ENCODE measurements at regions not wholly inside any gene's neighbourhood (a gene's known extent, or its start where the extent isn't known, plus 50 kb on each side); places are given as distances from the start of the nearest gene placed in this dataset.

DNA sequence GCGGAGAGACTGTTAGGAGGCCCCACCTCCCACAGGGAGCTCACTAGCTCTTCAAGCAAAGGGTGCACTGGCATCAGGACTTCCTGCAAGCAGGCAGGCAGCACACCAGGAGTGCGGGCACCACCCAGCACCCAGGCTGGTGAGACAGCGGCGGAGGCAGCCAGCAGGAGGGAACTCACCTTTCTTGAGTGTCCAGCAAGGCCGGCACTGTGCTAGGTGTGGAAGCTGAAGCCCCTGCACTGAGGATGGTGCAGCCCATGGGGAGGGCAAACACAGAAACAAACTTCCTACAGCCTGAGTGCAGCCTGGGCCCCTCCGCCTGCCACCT is 100.7 kb upstream of the ID2 start:
- Histone ChIP-seq H3K9ac (ENCODE audit: low read depth, low read length, poor library complexity) (peak overlapping the region; percentile 63), H2BK15ac (ENCODE audit: low read length) (peak overlapping the region; percentile 94), H3K14ac (ENCODE audit: low read length) (peak overlapping the region; percentile 31), H3K23ac (ENCODE audit: low read depth, low read length, poor library complexity) (no peak overlapping the region), H2AFZ (ENCODE audit: low read length) (peak overlapping the region; percentile 20), H3K4ac (ENCODE audit: low read length) (no peak overlapping the region), H3K27me3 (ENCODE audit: control insufficient read depth in 3 of 3, insufficient read depth in 3 of 3, low read depth in 1 of 3, low read length in 3 of 3) (peaks cover 0 to 15% (median 12%) of the 10 kb centered on the region in 3 experiments), H4K91ac (ENCODE audit: low read depth, low read length, poor library complexity) (no peak overlapping the region), H3K4me3 (ENCODE audit: low read length in 2 of 2) (no peak overlapping the region), H3K27ac (replicated peaks; ENCODE audit: low read length) (no peak overlapping the region), H3K4me1 (ENCODE audit: control insufficient read depth in 2 of 2, insufficient read depth in 1 of 2, low read depth in 1 of 2, low read length in 2 of 2) (peaks cover 0 to 17% of the 10 kb centered on the region in 2 donors), H3K36me3 (replicated peaks in 1 of 2; ENCODE audit: control insufficient read depth in 2 of 2, insufficient read depth in 2 of 2, low read length in 2 of 2) (no peaks in the 10 kb centered on the region), H3K4me2 (ENCODE audit: insufficient read depth, low read length, poor library complexity, severe bottlenecking) (no peak overlapping the region), H2BK5ac (ENCODE audit: low read length) (peak overlapping the region; percentile 89), H4K8ac (ENCODE audit: low read depth, low read length) (peak overlapping the region; percentile 52), H3K18ac (ENCODE audit: low read length) (peak overlapping the region; percentile 92), H2BK120ac (ENCODE audit: low read depth, low read length) (no peak overlapping the region), H2AK5ac (ENCODE audit: low read depth, low read length) (peak overlapping the region; percentile 66), H3K79me1 (ENCODE audit: low read depth, low read length) (no peaks in the 10 kb centered on the region), H3K9me3 (replicated peaks in 1 of 2; ENCODE audit: control insufficient read depth in 2 of 2, insufficient read depth in 1 of 2, low read depth in 1 of 2, low read length in 2 of 2) (peaks cover 0 to 3% of the 10 kb centered on the region in 2 donors), H2BK12ac (ENCODE audit: low read length) (no peak overlapping the region)
- no CpG with 5 or more reads among the region's 6 CpGs for WGBS, 2 donors (ENCODE audit: extremely low coverage in 2 of 2, insufficient read length in 2 of 2, insufficient replicate concordance in 1 of 2)
- no peak for DNase-seq (ENCODE audit: low spot score)

DNA sequence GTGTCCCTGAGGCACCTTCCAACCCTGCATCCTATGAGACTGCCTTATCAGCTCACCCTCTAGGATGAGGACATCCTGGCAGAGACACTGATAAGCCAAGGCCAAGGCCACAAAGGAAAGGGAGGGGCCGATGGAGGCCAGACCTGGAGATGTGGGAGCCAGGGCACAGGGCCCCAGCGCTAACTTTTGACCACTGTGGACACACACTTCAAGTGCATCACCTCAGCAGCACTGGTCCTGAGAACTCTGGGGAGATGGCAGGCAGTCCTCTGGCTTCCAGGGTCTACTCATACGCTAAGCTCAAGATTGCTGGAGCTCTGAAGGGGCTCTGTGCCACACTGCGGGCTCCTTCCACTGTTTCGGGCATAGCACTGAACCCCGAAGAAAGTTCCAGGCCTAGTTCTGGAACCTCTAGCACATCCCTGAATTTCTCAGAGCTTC is 100.2 kb upstream of the ID2 start:
- peak overlapping the region; percentile 92 for H3K18ac ChIP-seq (ENCODE audit: low read length)
- no peaks in the 10 kb centered on the region for H3K79me1 ChIP-seq (ENCODE audit: low read depth, low read length)
- peak overlapping the region; percentile 89 for H2BK5ac ChIP-seq (ENCODE audit: low read length)
- H3K4me2 ChIP-seq (ENCODE audit: insufficient read depth, low read length, poor library complexity, severe bottlenecking) = no peak overlapping the region
- no peak overlapping the region for H2BK12ac ChIP-seq (ENCODE audit: low read length)
- H3K27me3 ChIP-seq (ENCODE audit: control insufficient read depth in 3 of 3, insufficient read depth in 3 of 3, low read depth in 1 of 3, low read length in 3 of 3) = peaks cover 0 to 15% (median 14%) of the 10 kb centered on the region in 3 experiments
- no peak for DNase-seq (ENCODE audit: low spot score)
- H3K36me3 ChIP-seq (replicated peaks in 1 of 2; ENCODE audit: control insufficient read depth in 2 of 2, insufficient read depth in 2 of 2, low read length in 2 of 2) = no peaks in the 10 kb centered on the region
- WGBS, 2 donors (ENCODE audit: extremely low coverage in 2 of 2, insufficient read length in 2 of 2, insufficient replicate concordance in 1 of 2) = no CpG with 5 or more reads among the region's 6 CpGs
- H3K14ac ChIP-seq (ENCODE audit: low read length) = peak overlapping the region; percentile 31
- no peak overlapping the region for H4K8ac ChIP-seq (ENCODE audit: low read depth, low read length)
- H3K23ac ChIP-seq (ENCODE audit: low read depth, low read length, poor library complexity) = no peak overlapping the region
- no peak overlapping the region for H2AFZ ChIP-seq (ENCODE audit: low read length)
- H4K91ac ChIP-seq (ENCODE audit: low read depth, low read length, poor library complexity) = no peak overlapping the region
- H2BK120ac ChIP-seq (ENCODE audit: low read depth, low read length) = no peak overlapping the region
- H3K4ac ChIP-seq (ENCODE audit: low read length) = no peak overlapping the region
- no peak overlapping the region for H3K4me3 ChIP-seq (ENCODE audit: low read length in 2 of 2)
- H3K9me3 ChIP-seq (replicated peaks in 1 of 2; ENCODE audit: control insufficient read depth in 2 of 2, insufficient read depth in 1 of 2, low read depth in 1 of 2, low read length in 2 of 2) = peaks cover 0 to 3% of the 10 kb centered on the region in 2 donors
- H3K9ac ChIP-seq (ENCODE audit: low read depth, low read length, poor library complexity) = peak overlapping the region; percentile 63
- peaks cover 0 to 16% of the 10 kb centered on the region in 2 donors for H3K4me1 ChIP-seq (ENCODE audit: control insufficient read depth in 2 of 2, insufficient read depth in 1 of 2, low read depth in 1 of 2, low read length in 2 of 2)
- peak overlapping the region; percentile 94 for H2BK15ac ChIP-seq (ENCODE audit: low read length)
- H3K27ac ChIP-seq (replicated peaks; ENCODE audit: low read length) = no peak overlapping the region
- H2AK5ac ChIP-seq (ENCODE audit: low read depth, low read length) = peak overlapping the region; percentile 66

DNA sequence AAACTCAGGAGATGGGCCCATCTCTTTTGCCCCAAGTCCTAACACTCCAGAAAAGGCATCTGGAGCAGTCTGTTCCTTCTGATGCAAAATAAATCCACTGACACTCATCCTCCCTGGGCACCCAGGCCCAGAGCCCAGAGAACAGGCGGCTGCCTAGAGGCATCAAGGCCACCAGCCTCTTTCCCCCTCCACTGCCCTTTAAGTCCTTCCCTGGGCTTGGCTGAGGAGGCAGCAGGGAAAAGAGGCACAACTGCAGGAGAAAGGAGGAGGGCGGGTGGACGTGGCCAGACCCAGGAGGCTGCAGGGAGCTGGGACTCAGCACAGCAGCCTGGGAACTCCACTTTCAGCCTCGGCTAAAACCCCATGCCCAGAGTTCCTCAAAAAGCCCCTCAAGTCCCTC is 99.7 kb upstream of the ID2 start:
- peak overlapping the region; percentile 27 for H2BK15ac ChIP-seq (ENCODE audit: low read length)
- no peak overlapping the region for H2BK5ac ChIP-seq (ENCODE audit: low read length)
- H4K91ac ChIP-seq (ENCODE audit: low read depth, low read length, poor library complexity) = peak overlapping the region; percentile 69
- no peak overlapping the region for H3K4ac ChIP-seq (ENCODE audit: low read length)
- H2AK5ac ChIP-seq (ENCODE audit: low read depth, low read length) = no peak overlapping the region
- H2BK12ac ChIP-seq (ENCODE audit: low read length) = no peak overlapping the region
- H3K18ac ChIP-seq (ENCODE audit: low read length) = peak overlapping the region; percentile 65
- no peak overlapping the region for H3K23ac ChIP-seq (ENCODE audit: low read depth, low read length, poor library complexity)
- DNase-seq (ENCODE audit: low spot score) = no peak
- H3K27me3 ChIP-seq (ENCODE audit: control insufficient read depth in 3 of 3, insufficient read depth in 3 of 3, low read depth in 1 of 3, low read length in 3 of 3) = peaks cover 0 to 16% (median 15%) of the 10 kb centered on the region in 3 experiments
- H2BK120ac ChIP-seq (ENCODE audit: low read depth, low read length) = no peak overlapping the region
- H3K14ac ChIP-seq (ENCODE audit: low read length) = no peak overlapping the region
- no peak overlapping the region for H4K8ac ChIP-seq (ENCODE audit: low read depth, low read length)
- H3K4me2 ChIP-seq (ENCODE audit: insufficient read depth, low read length, poor library complexity, severe bottlenecking) = no peak overlapping the region
- WGBS, 2 donors (ENCODE audit: extremely low coverage in 2 of 2, insufficient read length in 2 of 2, insufficient replicate concordance in 1 of 2) = no CpG with 5 or more reads among the region's 4 CpGs
- no peak overlapping the region for H2AFZ ChIP-seq (ENCODE audit: low read length)
- H3K79me1 ChIP-seq (ENCODE audit: low read depth, low read length) = no peaks in the 10 kb centered on the region
- H3K9ac ChIP-seq (ENCODE audit: low read depth, low read length, poor library complexity) = no peak overlapping the region
- H3K4me3 ChIP-seq (ENCODE audit: low read length in 2 of 2) = no peak overlapping the region
- H3K9me3 ChIP-seq (replicated peaks in 1 of 2; ENCODE audit: control insufficient read depth in 2 of 2, insufficient read depth in 1 of 2, low read depth in 1 of 2, low read length in 2 of 2) = peaks cover 0 to 3% of the 10 kb centered on the region in 2 donors
- no peaks in the 10 kb centered on the region for H3K36me3 ChIP-seq (replicated peaks in 1 of 2; ENCODE audit: control insufficient read depth in 2 of 2, insufficient read depth in 2 of 2, low read length in 2 of 2)
- peaks cover 0 to 16% of the 10 kb centered on the region in 2 donors for H3K4me1 ChIP-seq (ENCODE audit: control insufficient read depth in 2 of 2, insufficient read depth in 1 of 2, low read depth in 1 of 2, low read length in 2 of 2)
- no peak overlapping the region for H3K27ac ChIP-seq (replicated peaks; ENCODE audit: low read length)

DNA sequence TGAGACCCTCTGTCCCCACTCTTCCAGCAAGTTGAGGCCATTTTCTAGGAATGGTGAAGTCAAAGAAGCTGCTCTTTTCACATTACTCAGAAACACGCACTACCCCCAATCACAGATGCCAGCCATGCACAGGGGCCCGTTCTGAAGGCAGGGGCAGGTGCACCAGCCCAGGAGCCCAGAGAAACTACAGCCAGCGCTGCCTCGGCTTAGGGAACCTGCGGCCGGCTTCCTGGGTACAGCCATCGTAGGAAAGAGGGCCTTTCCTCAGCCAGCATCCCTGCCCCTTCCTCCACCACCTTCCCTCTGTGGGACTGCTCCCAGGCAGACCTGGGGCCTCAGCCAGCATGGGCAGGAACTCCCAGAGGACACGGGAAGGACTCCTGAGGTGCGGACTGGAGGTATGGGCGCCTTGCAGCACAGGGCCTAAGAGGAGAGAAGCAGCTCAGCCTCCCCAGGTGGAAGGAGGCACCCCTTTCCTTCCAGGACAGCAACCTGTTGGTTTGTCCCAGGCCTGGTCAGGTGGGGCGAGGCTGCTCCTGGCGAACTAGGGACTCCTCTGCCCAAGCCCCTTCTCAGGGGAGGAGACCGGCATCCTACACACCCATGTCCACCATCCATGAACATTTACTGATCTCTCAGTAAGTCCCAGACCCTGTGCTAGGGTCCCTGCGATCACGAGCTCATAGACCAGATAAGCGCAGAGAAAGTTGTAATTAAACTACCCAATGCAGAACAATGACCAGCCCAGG is 99.0 kb upstream of the ID2 start:
- H3K4me1 ChIP-seq (ENCODE audit: control insufficient read depth in 2 of 2, insufficient read depth in 1 of 2, low read depth in 1 of 2, low read length in 2 of 2) = peaks cover 0 to 16% of the 10 kb centered on the region in 2 donors
- no CpG with 5 or more reads among the region's 16 CpGs for WGBS, 2 donors (ENCODE audit: extremely low coverage in 2 of 2, insufficient read length in 2 of 2, insufficient replicate concordance in 1 of 2)
- no peak overlapping the region for H3K27ac ChIP-seq (replicated peaks; ENCODE audit: low read length)
- H3K79me1 ChIP-seq (ENCODE audit: low read depth, low read length) = no peaks in the 10 kb centered on the region
- peak overlapping the region; percentile 76 for H3K23ac ChIP-seq (ENCODE audit: low read depth, low read length, poor library complexity)
- peaks cover 0 to 16% (median 12%) of the 10 kb centered on the region in 3 experiments for H3K27me3 ChIP-seq (ENCODE audit: control insufficient read depth in 3 of 3, insufficient read depth in 3 of 3, low read depth in 1 of 3, low read length in 3 of 3)
- peak overlapping the region; percentile 68 for H2BK12ac ChIP-seq (ENCODE audit: low read length)
- H3K4ac ChIP-seq (ENCODE audit: low read length) = no peak overlapping the region
- no peak overlapping the region for H3K4me3 ChIP-seq (ENCODE audit: low read length in 2 of 2)
- H2BK5ac ChIP-seq (ENCODE audit: low read length) = peak overlapping the region; percentile 30
- no peaks in the 10 kb centered on the region for H3K36me3 ChIP-seq (replicated peaks in 1 of 2; ENCODE audit: control insufficient read depth in 2 of 2, insufficient read depth in 2 of 2, low read length in 2 of 2)
- peak overlapping the region; percentile 26 for H3K14ac ChIP-seq (ENCODE audit: low read length)
- H3K4me2 ChIP-seq (ENCODE audit: insufficient read depth, low read length, poor library complexity, severe bottlenecking) = no peak overlapping the region
- H2AFZ ChIP-seq (ENCODE audit: low read length) = no peak overlapping the region
- H3K9me3 ChIP-seq (replicated peaks in 1 of 2; ENCODE audit: control insufficient read depth in 2 of 2, insufficient read depth in 1 of 2, low read depth in 1 of 2, low read length in 2 of 2) = peaks cover 0 to 3% of the 10 kb centered on the region in 2 donors
- H3K18ac ChIP-seq (ENCODE audit: low read length) = peak overlapping the region; percentile 66
- H4K8ac ChIP-seq (ENCODE audit: low read depth, low read length) = no peak overlapping the region
- H2BK120ac ChIP-seq (ENCODE audit: low read depth, low read length) = no peak overlapping the region
- H2BK15ac ChIP-seq (ENCODE audit: low read length) = peak overlapping the region; percentile 27
- H3K9ac ChIP-seq (ENCODE audit: low read depth, low read length, poor library complexity) = no peak overlapping the region
- peak overlapping the region; percentile 93 for H2AK5ac ChIP-seq (ENCODE audit: low read depth, low read length)
- DNase-seq (ENCODE audit: low spot score) = no peak
- no peak overlapping the region for H4K91ac ChIP-seq (ENCODE audit: low read depth, low read length, poor library complexity)

Measured in neuronal stem cell (in vitro differentiated cells).